HG03457 (cell line): ENCODE measurements at regions not wholly inside any gene's neighbourhood (a gene's known extent, or its start where the extent isn't known, plus 50 kb on each side); places are given as distances from the start of the nearest gene placed in this dataset.

Experiments used
- ATAC-seq: cut with Tn5 transposase; IDR thresholded peaks from one replicate; pipeline ENCODE4 v1.9.1; 2021; ENCODE audit warnings: moderate number of reproducible peaks; ENCODE audit not compliant: unreplicated experiment

GRCh38 chr18:40993363-40993762 is 961.7 kb upstream of the PIK3C3 start:
- no peak for ATAC-seq

- ATAC-seq = no peak
Observed at GRCh38 chr18:40987581-40987980, 967.5 kb upstream of the PIK3C3 start.

- no peak for ATAC-seq
Observed at GRCh38 chr18:40985436-40985835, 969.6 kb upstream of the PIK3C3 start.

GRCh38 chr18:40984856-40985255 is 970.2 kb upstream of the PIK3C3 start:
- ATAC-seq = no peak

GRCh38 chr18:40983835-40984234 is 971.2 kb upstream of the PIK3C3 start:
- ATAC-seq = no peak

GRCh38 chr18:40980171-40980570 is 974.9 kb upstream of the PIK3C3 start:
- ATAC-seq = no peak

GRCh38 chr18:40976050-40976449 is 979.0 kb upstream of the PIK3C3 start:
- no peak for ATAC-seq

- ATAC-seq = no peak
Observed at GRCh38 chr18:40974448-40974847, 980.6 kb upstream of the PIK3C3 start.

- no peak for ATAC-seq
Observed at GRCh38 chr18:40962784-40963183, 992.2 kb upstream of the PIK3C3 start.

- ATAC-seq = no peak
Observed at GRCh38 chr18:40957533-40958070, 997.4 kb upstream of the PIK3C3 start.

GRCh38 chr18:40956213-40956612 is 998.8 kb upstream of the PIK3C3 start:
- no peak for ATAC-seq

GRCh38 chr18:40955351-40955750 is 999.7 kb upstream of the PIK3C3 start:
- ATAC-seq = no peak

GRCh38 chr18:40949114-40949950 is 1005.7 kb upstream of the PIK3C3 start:
- no peak for ATAC-seq

- ATAC-seq = no peak
Observed at GRCh38 chr18:40944576-40944975, 1010.5 kb upstream of the PIK3C3 start.

GRCh38 chr18:40939656-40940515 is 1015.1 kb upstream of the PIK3C3 start:
- no peak for ATAC-seq

GRCh38 chr18:40938615-40939014 is 1016.4 kb upstream of the PIK3C3 start:
- no peak for ATAC-seq

- ATAC-seq = no peak
Observed at GRCh38 chr18:40937386-40937785, 1017.6 kb upstream of the PIK3C3 start.

- no peak for ATAC-seq
Observed at GRCh38 chr18:40935423-40935822, 1019.6 kb upstream of the PIK3C3 start.

- ATAC-seq = no peak
Observed at GRCh38 chr18:40932862-40933261, 1022.2 kb upstream of the PIK3C3 start.

GRCh38 chr18:40930211-40930882 is 1024.7 kb upstream of the PIK3C3 start:
- no peak for ATAC-seq

GRCh38 chr18:40929399-40929798 is 1025.6 kb upstream of the PIK3C3 start:
- ATAC-seq = no peak
